ENCODE measurements at regions not wholly inside any gene's neighbourhood (a gene's known extent, or its start where the extent isn't known, plus 50 kb on each side); places are given as distances from the start of the nearest gene placed in this dataset.

- no peaks in the 10 kb centered on the region for H3K36me3 ChIP-seq (ENCODE audit: insufficient read depth, low read length)
- ChIA-PET POLR2A (no interaction called here), CTCF (ENCODE audit: unreplicated experiment) (no interaction called here)
- H4K20me1 ChIP-seq (ENCODE audit: insufficient read depth, low read length): no peaks in the 10 kb centered on the region
- H2AFZ ChIP-seq (ENCODE audit: low read length): no peak overlapping the region
- no peaks in the 10 kb centered on the region for H3K79me2 ChIP-seq (ENCODE audit: insufficient read depth, low read depth, low read length)
- TF ChIP-seq EZH2phosphoT487 (IDR thresholded peaks at IDR 0.05; ENCODE audit: borderline replicate concordance, low read depth, low read length) (no peak), CTCF (conservative IDR thresholded peaks at IDR 0.05; ENCODE audit: low read length) (no peak)
- BruUV-seq (replicated peaks): no TSS peak
- intact Hi-C loops (cut with micrococcal nuclease; ENCODE audit: unreplicated experiment): no loop called here
- no peak for DNase-seq (ENCODE audit: low spot score)
- no peaks in the 10 kb centered on the region for H3K9me2 ChIP-seq (ENCODE audit: insufficient read depth, low read length)
- H3K4me2 ChIP-seq (ENCODE audit: low read length): no peak overlapping the region
- H3K4me3 ChIP-seq (ENCODE audit: low read depth, low read length, poor library complexity, severe bottlenecking): no peak overlapping the region
- no peaks in the 10 kb centered on the region for H3K9me3 ChIP-seq (ENCODE audit: low read length)
- no peaks in the 10 kb centered on the region for H3K4me1 ChIP-seq (ENCODE audit: insufficient read depth, low read length, poor library complexity, severe bottlenecking)
- H3K27ac ChIP-seq (ENCODE audit: low read depth, low read length, poor library complexity, severe bottlenecking): no peak overlapping the region
These were observed 667.3 kb downstream of the DTWD2 start for GRCh38 chr5:118321081-118321480.

DNA sequence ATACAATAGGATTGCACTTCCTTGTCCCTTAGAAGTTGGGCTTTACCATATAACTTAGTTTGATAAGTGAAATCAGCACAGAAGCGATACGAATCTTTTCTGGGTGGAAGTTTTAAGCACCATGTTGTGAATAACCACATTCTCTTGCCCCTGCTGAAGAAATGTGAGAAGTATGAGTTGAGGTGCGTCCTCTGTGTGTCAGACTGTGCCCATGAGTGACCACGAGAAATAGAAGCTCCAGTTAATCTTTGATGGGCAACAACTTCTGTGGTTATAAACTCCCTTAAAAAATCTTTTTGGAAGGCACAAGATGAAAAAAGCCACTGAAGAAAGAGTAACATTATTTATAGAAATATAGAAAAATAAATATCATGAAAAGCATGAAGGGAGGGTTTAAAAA is 668.2 kb downstream of the DTWD2 start:
- ChIA-PET CTCF (ENCODE audit: unreplicated experiment) (no interaction called here), POLR2A (no interaction called here)
- Histone ChIP-seq H3K4me3 (ENCODE audit: low read depth, low read length, poor library complexity, severe bottlenecking) (no peak overlapping the region), H3K9me3 (ENCODE audit: low read length) (no peaks in the 10 kb centered on the region), H3K4me1 (ENCODE audit: insufficient read depth, low read length, poor library complexity, severe bottlenecking) (no peaks in the 10 kb centered on the region), H3K79me2 (ENCODE audit: insufficient read depth, low read depth, low read length) (no peaks in the 10 kb centered on the region), H3K36me3 (ENCODE audit: insufficient read depth, low read length) (no peaks in the 10 kb centered on the region), H4K20me1 (ENCODE audit: insufficient read depth, low read length) (no peaks in the 10 kb centered on the region), H3K4me2 (ENCODE audit: low read length) (no peak overlapping the region), H3K9me2 (ENCODE audit: insufficient read depth, low read length) (no peaks in the 10 kb centered on the region), H2AFZ (ENCODE audit: low read length) (no peak overlapping the region), H3K27ac (ENCODE audit: low read depth, low read length, poor library complexity, severe bottlenecking) (no peak overlapping the region)
- DNase-seq (ENCODE audit: low spot score): no peak
- intact Hi-C loops (cut with micrococcal nuclease; ENCODE audit: unreplicated experiment): no loop called here
- BruUV-seq (replicated peaks): no TSS peak
- TF ChIP-seq CTCF (conservative IDR thresholded peaks at IDR 0.05; ENCODE audit: low read length) (no peak), EZH2phosphoT487 (IDR thresholded peaks at IDR 0.05; ENCODE audit: borderline replicate concordance, low read depth, low read length) (no peak)

GRCh38 chr5:118314931-118315330 is 673.4 kb downstream of the DTWD2 start:
- BruUV-seq (replicated peaks): no TSS peak
- CTCF ChIA-PET (ENCODE audit: unreplicated experiment): no interaction called here

More at GRCh38 chr5:118314931-118315330, 673.4 kb downstream of the DTWD2 start:
- no peaks in the 10 kb centered on the region for H3K79me2 ChIP-seq (ENCODE audit: insufficient read depth, low read depth, low read length)
- intact Hi-C loops (cut with micrococcal nuclease; ENCODE audit: unreplicated experiment): no loop called here
- TF ChIP-seq CTCF (conservative IDR thresholded peaks at IDR 0.05; ENCODE audit: low read length) (no peak), EZH2phosphoT487 (IDR thresholded peaks at IDR 0.05; ENCODE audit: borderline replicate concordance, low read depth, low read length) (no peak)
- POLR2A ChIA-PET: no interaction called here
- no peaks in the 10 kb centered on the region for H3K36me3 ChIP-seq (ENCODE audit: insufficient read depth, low read length)
- H3K27ac ChIP-seq (ENCODE audit: low read depth, low read length, poor library complexity, severe bottlenecking): no peak overlapping the region
- H4K20me1 ChIP-seq (ENCODE audit: insufficient read depth, low read length): no peaks in the 10 kb centered on the region
- H3K4me2 ChIP-seq (ENCODE audit: low read length): no peak overlapping the region
- no peak overlapping the region for H2AFZ ChIP-seq (ENCODE audit: low read length)
- no peaks in the 10 kb centered on the region for H3K9me3 ChIP-seq (ENCODE audit: low read length)
- no peaks in the 10 kb centered on the region for H3K4me1 ChIP-seq (ENCODE audit: insufficient read depth, low read length, poor library complexity, severe bottlenecking)
- no peaks in the 10 kb centered on the region for H3K9me2 ChIP-seq (ENCODE audit: insufficient read depth, low read length)
- no peak for DNase-seq (ENCODE audit: low spot score)
- H3K4me3 ChIP-seq (ENCODE audit: low read depth, low read length, poor library complexity, severe bottlenecking): no peak overlapping the region
